ENCODE measurements at regions not wholly inside any gene's neighbourhood (a gene's known extent, or its start where the extent isn't known, plus 50 kb on each side); places are given as distances from the start of the nearest gene placed in this dataset.

DNA sequence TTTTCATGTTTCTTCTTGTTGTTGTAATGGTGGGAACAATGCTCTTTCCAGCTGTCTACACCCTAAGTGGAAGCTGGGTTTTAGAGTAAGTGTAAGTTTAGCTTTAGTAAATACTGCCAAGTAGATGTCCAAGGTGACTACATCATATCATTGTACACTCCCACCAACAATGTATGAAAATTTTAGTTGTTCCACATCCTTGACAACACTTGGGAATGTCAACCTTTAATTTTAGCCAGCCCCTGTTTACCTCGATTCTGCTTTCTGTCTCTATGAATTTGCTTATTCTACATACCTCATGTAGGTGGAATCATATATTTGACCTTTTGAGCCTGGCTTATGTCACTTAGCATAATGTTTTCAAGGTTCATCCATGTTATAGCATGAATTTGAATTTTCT, 93.0 kb downstream of the MTPAP start:
- DNase-seq (ENCODE audit: low read depth), result no peak

GRCh38 chr10:30254926-30255325, 94.2 kb downstream of the MTPAP start:
- no peak for DNase-seq (ENCODE audit: low read depth)

GRCh38 chr10:30248728-30249127, 100.3 kb downstream of the MTPAP start:
- DNase-seq (ENCODE audit: low read depth), result no peak

DNA sequence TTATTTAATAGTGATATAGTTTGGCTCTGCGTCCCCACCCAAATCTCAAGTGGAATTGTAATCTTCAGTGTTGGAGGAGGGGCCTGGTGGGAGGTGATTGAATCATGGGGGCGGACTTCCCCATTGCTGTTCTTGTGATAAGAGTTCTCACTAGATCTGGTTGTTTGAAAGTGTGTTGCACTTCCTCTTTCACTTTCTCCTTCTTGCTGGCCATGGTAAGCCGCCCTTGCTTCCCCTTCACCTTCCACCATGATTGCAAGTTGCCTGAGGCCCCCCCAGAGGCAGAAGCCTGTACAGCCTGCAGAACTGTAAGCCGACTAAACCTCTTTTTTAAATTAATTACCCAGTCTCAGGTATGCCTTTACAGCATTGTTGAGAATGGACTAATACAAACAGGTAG, 101.4 kb downstream of the MTPAP start:
- peak; percentile 77 for DNase-seq (ENCODE audit: low read depth)

DNA sequence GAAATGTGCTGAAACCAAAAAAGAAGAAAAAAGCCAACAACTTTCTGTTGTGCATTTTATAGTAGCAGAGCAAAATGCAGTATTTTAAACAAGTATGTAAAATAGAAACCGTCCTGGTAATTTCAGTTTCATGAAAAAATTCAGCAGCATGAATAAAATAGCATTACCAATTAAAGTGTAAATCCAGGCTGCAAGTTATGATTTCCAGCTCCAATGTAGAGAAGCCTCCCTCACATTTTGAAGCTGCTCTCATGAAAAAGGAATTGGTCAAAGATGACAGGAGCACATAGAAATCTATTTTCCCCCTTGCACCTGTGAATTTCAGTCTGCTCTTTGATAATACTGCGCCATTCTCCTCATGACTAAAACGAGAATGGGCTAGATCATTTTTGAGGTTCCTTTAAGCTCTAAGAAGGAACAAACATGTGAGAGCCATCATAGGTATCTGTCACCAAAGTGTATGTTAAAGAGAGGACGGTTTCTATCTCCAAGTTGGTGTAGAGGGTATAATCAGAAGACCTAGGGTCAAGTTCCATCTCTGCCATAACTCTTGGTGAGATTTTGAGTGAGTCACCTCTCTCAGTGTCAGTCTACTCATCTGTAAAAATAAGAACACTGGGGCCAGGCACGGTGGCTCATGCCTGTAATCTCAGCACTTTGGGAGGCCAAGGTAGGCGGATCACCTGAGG, 107.5 kb downstream of the MTPAP start:
- DNase-seq (ENCODE audit: low read depth), result no peak

- DNase-seq (ENCODE audit: low read depth), result no peak
Measured at GRCh38 chr10:30238836-30239235, 110.2 kb downstream of the MTPAP start.

DNA sequence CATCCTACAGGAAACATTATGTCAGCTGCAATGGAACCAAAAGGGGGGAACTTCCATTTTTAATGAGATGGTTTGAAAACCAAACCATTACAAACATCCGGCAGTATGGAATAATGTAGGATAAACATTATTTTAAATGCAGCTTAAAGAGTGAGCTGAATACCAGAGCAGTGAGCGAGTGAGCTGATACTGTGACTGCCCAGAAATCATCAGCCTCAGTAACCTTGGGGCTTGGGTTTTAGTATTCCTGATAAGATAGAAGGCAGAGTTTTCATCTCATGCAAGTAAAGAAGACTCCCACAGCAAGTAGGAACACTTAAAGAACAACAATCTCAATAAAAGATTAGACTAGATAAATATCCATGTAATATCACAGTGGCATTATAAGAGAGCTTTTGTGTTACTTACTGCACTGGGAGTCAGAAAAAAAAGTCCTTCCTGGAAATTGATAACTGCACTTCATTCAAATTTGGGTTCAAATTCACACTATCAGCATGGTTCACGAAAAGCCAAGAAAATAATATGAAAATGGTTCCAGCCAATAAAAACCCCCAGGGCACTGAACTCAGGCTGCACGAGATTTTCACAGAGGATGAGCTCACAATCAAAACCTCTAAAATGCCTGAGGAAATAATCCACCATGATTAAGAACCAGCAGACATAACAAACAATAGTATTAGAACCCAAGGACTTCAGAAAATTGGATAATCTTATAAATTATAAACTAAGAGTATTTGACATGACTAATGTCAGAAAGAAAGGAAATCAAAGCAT, 115.7 kb downstream of the MTPAP start:
- peak; percentile 34 for DNase-seq (ENCODE audit: low read depth)

- no peak for DNase-seq (ENCODE audit: low read depth)
Measured at GRCh38 chr10:30231709-30232108, 117.4 kb downstream of the MTPAP start.

DNA sequence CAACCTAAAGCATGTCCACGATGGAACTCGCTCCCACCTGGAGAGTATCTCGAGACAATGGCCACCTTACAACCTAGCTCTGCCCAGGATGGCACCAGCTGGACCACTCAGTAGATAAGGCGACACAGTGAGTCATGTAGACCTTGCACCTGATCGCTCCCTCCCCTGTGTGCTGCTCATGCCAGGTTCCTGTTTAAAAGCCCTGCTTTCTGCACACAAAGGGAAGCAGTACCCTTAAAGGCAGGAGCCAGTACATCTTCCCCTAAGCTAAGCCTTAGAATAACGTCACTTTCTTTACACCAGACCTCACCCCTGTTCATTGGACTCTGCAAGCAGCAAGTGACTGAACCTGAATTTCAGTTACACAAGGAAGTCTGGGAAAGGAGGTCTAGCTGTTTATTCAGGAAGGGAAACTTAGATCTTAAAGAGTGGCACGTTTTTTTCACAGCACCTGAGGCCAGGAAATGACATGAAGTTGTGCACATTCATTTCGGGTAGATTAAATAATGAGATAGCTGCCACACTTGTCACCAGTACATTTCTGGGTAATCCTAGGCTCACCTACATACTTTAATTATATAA, 117.9 kb downstream of the MTPAP start:
- DNase-seq (ENCODE audit: low read depth), result no peak

DNA sequence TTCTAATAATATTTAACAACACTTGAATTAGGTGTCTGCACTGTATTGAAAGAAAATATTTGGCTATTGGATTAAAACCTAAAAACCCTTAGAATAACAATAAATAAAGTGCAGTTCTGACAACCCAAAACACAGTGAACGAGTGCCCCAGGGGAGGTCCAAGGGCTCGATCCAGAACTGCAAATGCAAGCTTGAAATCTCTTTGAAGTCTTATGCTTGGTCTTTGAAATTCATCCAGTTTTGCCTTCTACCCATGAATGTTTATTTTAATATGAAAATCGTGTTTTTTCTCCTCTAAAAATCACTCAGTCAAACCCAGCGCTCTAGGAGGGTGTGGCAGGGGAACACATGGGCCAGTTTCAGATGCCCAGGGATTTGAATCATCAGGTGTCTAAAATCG, 119.5 kb downstream of the MTPAP start:
- DNase-seq (ENCODE audit: low read depth), result no peak

DNA sequence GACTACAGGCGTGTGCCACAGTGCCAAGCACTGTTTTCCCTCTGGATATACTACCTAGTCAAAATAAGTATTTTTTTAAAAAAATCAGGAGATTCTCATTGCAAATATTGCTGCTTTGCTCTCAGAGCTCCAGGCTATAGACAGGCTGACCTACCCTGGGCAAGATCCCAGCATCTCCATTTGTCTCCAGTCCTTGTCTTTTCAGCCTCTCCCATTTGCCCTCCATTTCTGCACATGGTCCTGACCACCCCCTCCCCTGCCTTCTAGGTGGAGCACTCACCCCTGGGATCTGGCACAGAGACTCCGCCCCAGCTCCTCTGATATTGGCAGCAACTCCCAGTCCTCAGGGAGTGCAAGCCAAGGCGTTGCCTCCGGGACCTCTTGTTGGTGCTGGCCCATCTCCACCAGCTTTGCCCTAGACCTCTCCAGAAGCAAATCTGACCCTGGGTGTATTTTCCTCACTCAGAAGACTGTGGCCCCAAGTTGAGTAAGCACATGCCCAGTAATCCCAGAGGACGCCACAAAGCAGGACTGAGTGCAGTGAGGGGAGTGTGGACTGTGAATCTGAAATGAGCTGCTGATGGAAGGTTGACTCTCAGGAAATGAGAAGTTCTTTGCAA, 120.6 kb downstream of the MTPAP start:
- no peak for DNase-seq (ENCODE audit: low read depth)

- DNase-seq (ENCODE audit: low read depth), result peak; percentile 51
Measured at GRCh38 chr10:30227481-30227880, 121.6 kb downstream of the MTPAP start.

DNA sequence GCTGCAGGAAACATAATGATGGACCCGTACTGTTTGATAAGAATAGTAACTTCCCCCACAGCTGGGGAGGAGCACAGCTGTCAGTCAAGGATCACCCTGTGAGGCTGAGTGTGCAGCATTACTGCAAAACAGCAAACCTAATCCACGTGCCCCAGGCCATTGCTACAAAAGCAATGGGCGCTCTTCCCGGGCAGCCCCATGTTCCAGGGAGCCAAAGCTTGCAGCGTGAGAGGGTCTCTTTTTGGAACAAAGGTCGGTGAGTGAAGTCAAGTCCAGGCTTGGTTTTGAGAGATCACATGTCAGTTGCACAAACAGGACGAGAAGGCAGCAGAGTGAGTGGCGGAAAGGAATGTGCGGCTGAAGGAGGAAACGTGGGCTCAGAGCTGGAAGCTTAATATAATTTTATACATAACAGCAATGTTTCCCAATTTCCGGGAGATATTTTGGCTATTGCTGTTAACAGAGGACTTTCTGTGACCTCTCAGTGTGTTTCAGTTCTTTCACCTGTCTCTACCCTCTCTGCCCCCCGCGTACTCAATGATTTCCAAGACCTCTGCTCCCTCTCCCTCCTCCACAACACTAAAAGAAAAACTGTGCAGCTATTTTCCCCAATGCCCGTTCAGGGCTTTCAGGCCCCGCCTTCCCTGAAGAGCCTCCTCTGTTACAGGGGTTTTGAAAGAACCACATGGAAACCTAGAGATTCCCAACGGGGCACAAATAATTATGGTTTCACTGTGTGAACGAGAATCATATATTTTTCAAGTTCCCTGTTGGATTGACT, 128.9 kb downstream of the MTPAP start:
- peak; percentile 45 for DNase-seq (ENCODE audit: low read depth)

GRCh38 chr10:30216821-30217220, 132.3 kb downstream of the MTPAP start:
- DNase-seq (ENCODE audit: low read depth), result no peak

- peak; percentile 47 for DNase-seq (ENCODE audit: low read depth)
Measured at GRCh38 chr10:30215623-30216022, 133.5 kb downstream of the MTPAP start.

DNA sequence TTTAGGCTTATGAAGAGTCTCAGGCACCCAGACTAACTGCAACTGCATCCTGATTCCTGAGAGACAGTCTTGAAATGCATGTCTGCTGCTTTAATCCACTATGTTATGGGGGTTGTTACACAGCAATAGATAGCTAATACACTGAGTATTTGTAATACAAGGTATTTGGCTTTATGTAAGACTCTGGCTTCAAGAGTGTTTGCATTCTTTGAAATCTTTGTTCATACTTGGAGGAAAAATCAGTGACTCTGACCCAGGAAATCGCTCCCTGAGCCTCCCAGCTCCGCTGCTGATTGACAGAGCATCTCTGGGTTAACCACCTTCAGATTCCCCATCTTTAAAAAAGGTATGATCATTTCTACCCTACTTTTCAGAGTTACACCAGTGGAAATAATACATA, 133.9 kb downstream of the MTPAP start:
- no peak for DNase-seq (ENCODE audit: low read depth)

DNA sequence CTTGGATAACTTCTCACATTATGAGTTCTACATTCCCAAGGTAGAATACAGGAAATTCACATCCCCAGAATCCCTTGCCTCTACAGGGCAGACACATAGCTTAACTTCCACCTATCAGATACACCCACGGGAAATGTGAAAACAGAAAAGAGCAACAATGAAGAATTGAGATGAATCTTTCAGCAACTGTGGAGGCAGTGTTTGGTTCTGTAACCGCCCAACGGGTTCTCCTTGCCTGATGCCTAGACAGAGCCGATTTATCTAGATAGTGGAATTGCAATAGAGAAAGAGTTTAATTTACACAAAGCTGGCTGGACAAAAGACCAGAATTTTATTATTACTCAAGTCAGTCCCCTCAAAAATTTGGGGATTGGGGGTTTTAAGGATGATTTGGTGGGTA, 138.8 kb downstream of the MTPAP start:
- no peak for DNase-seq (ENCODE audit: low read depth)

- DNase-seq (ENCODE audit: low read depth), result no peak
Measured at GRCh38 chr10:30208330-30208729, 140.7 kb downstream of the MTPAP start.

- DNase-seq (ENCODE audit: low read depth), result peak; percentile 88
Measured at GRCh38 chr10:30207485-30208052, 141.5 kb downstream of the MTPAP start.

DNA sequence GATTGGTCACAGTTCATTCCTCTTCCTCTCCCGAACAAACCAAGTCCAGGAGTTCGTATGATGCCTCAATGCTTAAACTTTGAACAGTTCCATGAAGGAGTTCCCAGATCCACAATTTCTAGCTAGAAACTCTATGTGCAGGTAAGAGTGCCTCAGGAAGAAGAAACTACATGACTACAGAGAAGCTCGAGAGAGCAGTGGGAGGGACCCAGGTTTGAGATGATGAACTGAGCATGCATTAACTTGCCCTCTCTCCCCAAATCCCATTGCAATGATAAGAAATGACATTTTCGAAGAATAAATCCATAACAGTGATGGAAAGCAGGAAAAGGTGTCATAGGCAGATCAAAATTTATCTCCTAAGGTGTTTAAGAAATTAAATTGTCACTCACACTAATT, 140.6 kb upstream of the JCAD start:
- no peak for DNase-seq (ENCODE audit: low read depth)

GRCh38 chr10:30199376-30200016, 140.1 kb upstream of the JCAD start:
- no peak for DNase-seq (ENCODE audit: low read depth)

Measured in RPMI7951 (cell line).